Right hindlimb (tissue), 1 donor: ENCODE measurements at regions not wholly inside any gene's neighbourhood (a gene's known extent, or its start where the extent isn't known, plus 50 kb on each side); places are given as distances from the start of the nearest gene placed in this dataset.
"Not testable (repeated sequence)": the region's sequence is repeated elsewhere in the genome, so short reads cannot be mapped to it uniquely, and the experiment has no call there.

Source experiments
- DNase-seq: peaks from one replicate; pipeline ENCODE4 v3.0.0-alpha.2; 2018

DNA sequence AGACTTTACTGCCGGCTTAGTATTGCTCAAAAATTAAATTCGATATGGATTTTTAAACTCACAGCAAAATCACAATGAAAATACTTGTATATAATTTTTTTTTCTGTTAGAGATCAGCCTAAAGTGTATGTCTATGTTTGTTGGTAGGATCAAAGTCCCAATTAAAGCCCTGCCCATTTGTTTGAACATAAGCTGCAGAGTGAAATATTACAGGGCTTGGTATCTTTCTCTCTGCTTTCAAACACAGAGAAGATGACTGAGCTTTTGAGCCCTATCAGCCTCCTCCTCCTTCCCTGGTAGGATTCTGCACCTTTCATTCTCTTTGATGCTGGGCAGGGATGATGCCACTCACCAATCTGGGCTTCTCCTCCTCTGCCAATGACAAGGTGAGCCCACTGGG is 345.4 kb downstream of the PPP1R2C start:
- no peak for DNase-seq

GRCh38 chrX:42422961-42423360 is 355.0 kb downstream of the PPP1R2C start:
- DNase-seq: no peak

DNA sequence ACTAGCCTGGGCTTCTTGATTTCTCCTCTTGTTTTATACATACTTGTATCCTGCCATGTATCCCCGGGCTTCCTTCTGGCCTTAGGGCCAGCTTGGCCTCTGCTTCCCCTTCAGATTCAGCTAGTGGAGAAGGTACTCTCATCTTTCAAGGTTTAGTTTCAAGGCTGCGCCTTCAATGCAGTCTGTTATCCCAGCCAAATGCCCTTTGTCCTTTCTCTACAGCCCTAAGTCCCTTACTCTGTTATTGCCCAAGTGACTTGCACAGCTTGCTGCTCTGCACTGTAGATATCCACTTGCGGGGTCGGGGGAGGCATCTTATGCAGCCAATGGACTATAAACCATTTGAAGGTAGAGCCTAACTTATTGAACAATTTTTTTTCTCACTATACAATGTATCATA is 357.5 kb downstream of the PPP1R2C start:
- DNase-seq: no peak

GRCh38 chrX:42415636-42416035 is 362.3 kb downstream of the PPP1R2C start:
- DNase-seq: no peak

GRCh38 chrX:42414057-42414456 is 363.9 kb downstream of the PPP1R2C start:
- no peak for DNase-seq

GRCh38 chrX:42399632-42400024 is 378.3 kb downstream of the PPP1R2C start:
- no peak for DNase-seq

GRCh38 chrX:42398967-42399631 is 378.9 kb downstream of the PPP1R2C start:
- DNase-seq: no peak

GRCh38 chrX:42396136-42396535 is 381.8 kb downstream of the PPP1R2C start:
- DNase-seq: no peak

DNA sequence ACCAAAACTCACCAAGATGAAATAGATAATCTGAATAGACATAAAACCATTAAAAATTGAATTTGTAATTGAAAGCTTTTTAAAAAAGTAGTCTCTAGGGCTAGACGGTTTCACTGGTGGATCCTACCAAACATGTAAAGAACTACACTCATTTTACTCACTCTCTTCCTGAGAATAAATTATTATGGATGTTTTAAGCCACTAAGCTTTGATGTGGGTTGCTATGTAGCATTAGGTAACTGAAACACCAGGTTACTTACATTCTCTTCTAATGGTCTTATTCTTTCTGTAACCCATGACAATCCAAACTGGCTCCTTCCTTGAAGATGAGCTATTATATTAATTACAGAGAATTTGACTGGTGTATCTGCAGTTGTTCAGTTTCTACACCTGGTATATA is 385.1 kb downstream of the PPP1R2C start:
- DNase-seq: no peak

DNA sequence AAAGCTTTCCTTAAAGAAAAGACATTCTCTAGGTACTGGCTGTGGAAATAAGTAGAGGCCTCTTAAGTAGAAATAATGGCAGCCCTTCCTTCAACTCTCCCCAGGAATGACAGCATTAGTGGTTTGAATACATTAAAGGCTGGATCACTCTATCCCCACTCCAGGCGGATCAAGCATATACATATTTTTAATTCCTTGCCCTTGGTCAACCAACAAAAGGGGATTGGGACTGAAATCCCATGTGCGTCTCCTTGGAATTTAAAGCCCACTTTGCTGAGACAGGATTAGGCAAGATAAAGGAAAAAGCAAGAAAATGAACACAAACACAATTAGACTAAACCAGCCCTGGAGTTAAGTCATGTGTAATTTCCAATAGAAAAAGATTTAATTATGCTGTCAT is 391.3 kb downstream of the PPP1R2C start:
- DNase-seq: no peak

- DNase-seq: no peak
Observed at GRCh38 chrX:42385730-42386129, 392.2 kb downstream of the PPP1R2C start.

DNA sequence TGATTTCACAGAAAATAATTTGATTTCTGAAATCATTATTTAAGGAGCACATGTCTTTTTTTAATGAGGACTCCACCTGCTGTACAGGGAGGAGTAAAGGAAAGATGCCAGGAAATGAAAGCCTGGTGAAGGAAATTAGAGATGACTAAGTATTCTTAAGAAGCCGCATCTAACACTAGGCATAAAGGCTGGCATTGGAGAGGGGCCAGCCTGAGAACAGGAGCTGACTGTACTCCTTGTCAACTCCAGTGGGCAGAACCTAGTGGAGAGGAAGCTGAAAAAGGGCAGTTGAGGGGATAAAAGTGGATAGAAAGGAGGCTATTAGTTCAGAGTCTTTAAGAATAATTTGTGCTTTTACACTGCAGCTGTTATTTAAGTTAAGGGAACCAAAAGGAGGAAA is 393.0 kb downstream of the PPP1R2C start:
- DNase-seq: no peak

GRCh38 chrX:42378857-42379256 is 399.1 kb downstream of the PPP1R2C start:
- DNase-seq: no peak

DNA sequence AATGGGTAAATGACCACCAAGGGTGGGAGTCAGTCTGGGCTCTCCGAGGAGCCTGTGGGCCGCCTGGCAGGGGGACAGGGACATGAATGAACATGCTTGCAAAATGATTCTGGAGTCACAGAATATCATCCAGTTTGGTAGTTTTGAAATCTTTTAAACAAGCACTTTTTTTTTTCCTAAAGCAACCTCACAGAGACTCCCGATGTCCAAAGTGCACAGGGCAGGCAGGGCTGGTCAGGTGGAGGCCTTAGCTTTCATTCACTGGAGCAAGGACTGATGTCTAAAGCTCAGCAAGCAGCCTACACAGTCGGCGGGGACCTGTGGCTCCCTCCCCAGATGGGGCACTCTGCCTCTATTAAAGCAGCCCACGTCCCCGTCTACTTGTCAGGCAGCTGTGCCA is 402.9 kb downstream of the PPP1R2C start:
- no peak for DNase-seq

GRCh38 chrX:42366181-42366580 is 411.8 kb downstream of the PPP1R2C start:
- DNase-seq: no peak

- DNase-seq: no peak
Observed at GRCh38 chrX:42362219-42362618, 415.7 kb downstream of the PPP1R2C start.

DNA sequence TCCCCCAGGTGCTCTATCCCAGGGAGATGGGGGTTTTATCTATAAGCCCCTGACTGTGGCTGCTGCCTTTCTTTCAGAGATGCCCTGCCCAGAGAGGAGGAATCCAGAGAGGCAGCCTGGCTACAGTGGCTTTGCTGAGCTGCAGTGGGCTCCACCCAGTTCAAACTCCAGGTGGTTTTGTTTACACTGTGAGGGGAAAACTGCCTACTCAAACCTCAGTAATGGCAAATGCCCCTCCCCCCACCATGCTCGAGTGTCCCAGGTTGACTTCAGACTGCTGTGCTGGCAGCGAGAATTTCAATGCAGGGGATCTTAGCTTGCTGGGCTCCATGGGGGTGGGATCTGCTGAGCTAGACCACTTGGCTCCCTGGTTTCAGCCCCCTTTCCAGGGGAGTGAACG is 419.6 kb upstream of the CASK start:
- not testable (repeated sequence) for DNase-seq
